A673 (cell line): ENCODE measurements at regions not wholly inside any gene's neighbourhood (a gene's known extent, or its start where the extent isn't known, plus 50 kb on each side); places are given as distances from the start of the nearest gene placed in this dataset.

Experiments
- EZH2 ChIP-seq: fragments of 200-600 bp; sonication (generic); IDR thresholded peaks from 2 replicates; pipeline ENCODE4 v1.6.1; 2017; ENCODE audit warnings: borderline replicate concordance, low read depth, mild to moderate bottlenecking, mixed read lengths, antibody characterized with exemption, low read length; ENCODE audit not compliant: poor library complexity, severe bottlenecking
- TF ChIP-seq, protein P1 (sequence below): fragments of 300-800, 200-600 bp; sonication (generic); conservative IDR thresholded peaks from 2 replicates; pipeline ENCODE4 v1.5.1; 2017; ENCODE audit warnings: low read depth, mild to moderate bottlenecking, antibody characterized with exemption, low read length, moderate library complexity, mixed read lengths

GRCh38 chr5:142517840-142518239 lies 168.1 kb downstream of the FGF1 start:
- TF ChIP-seq, protein P1, sequence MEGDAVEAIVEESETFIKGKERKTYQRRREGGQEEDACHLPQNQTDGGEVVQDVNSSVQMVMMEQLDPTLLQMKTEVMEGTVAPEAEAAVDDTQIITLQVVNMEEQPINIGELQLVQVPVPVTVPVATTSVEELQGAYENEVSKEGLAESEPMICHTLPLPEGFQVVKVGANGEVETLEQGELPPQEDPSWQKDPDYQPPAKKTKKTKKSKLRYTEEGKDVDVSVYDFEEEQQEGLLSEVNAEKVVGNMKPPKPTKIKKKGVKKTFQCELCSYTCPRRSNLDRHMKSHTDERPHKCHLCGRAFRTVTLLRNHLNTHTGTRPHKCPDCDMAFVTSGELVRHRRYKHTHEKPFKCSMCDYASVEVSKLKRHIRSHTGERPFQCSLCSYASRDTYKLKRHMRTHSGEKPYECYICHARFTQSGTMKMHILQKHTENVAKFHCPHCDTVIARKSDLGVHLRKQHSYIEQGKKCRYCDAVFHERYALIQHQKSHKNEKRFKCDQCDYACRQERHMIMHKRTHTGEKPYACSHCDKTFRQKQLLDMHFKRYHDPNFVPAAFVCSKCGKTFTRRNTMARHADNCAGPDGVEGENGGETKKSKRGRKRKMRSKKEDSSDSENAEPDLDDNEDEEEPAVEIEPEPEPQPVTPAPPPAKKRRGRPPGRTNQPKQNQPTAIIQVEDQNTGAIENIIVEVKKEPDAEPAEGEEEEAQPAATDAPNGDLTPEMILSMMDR = no peak
- no peak for TF ChIP-seq EZH2
